CMK (cell line): ENCODE measurements at regions not wholly inside any gene's neighbourhood (a gene's known extent, or its start where the extent isn't known, plus 50 kb on each side); places are given as distances from the start of the nearest gene placed in this dataset.
A peak's percentile ranks its signal among the peaks of the same experiment; 100 is the strongest.
"Not testable (repeated sequence)": the region's sequence is repeated elsewhere in the genome, so short reads cannot be mapped to it uniquely, and the experiment has no call there.

Experiments
- DNase-seq: peaks from one replicate; pipeline ENCODE4 v3.0.0-alpha.2; 2010; ENCODE audit warnings: low read depth

GRCh38 chr13:26483546-26483945, 73.9 kb upstream of the WASF3 start:
- no peak for DNase-seq

- no peak for DNase-seq
These were observed 73.3 kb upstream of the WASF3 start for GRCh38 chr13:26484196-26484595.

GRCh38 chr13:26485288-26485687, 72.2 kb upstream of the WASF3 start:
- DNase-seq, result no peak

GRCh38 chr13:26485786-26486185, 71.7 kb upstream of the WASF3 start:
- no peak for DNase-seq

- DNase-seq, result no peak
These were observed 70.9 kb upstream of the WASF3 start for GRCh38 chr13:26486550-26486949.

- DNase-seq, result no peak
These were observed 69.7 kb upstream of the WASF3 start for GRCh38 chr13:26487781-26488180.

- DNase-seq, result no peak
These were observed 69.1 kb upstream of the WASF3 start for GRCh38 chr13:26488236-26489003.

- DNase-seq, result not testable (repeated sequence)
These were observed 65.2 kb upstream of the WASF3 start for GRCh38 chr13:26492301-26492700.

- no peak for DNase-seq
These were observed 62.8 kb upstream of the WASF3 start for GRCh38 chr13:26494571-26495195.

- DNase-seq, result no peak
These were observed 61.7 kb upstream of the WASF3 start for GRCh38 chr13:26495750-26496149.

- no peak for DNase-seq
These were observed 59.4 kb upstream of the WASF3 start for GRCh38 chr13:26497968-26498511.

GRCh38 chr13:26498656-26499601, 58.6 kb upstream of the WASF3 start:
- no peak for DNase-seq

GRCh38 chr13:26500618-26501320, 56.7 kb upstream of the WASF3 start:
- no peak for DNase-seq

GRCh38 chr13:26501641-26502040, 55.8 kb upstream of the WASF3 start:
- no peak for DNase-seq

- DNase-seq, result peak; percentile 18
These were observed 54.7 kb upstream of the WASF3 start for GRCh38 chr13:26502826-26503225.

- DNase-seq, result no peak
These were observed 53.5 kb upstream of the WASF3 start for GRCh38 chr13:26503826-26504594.
